Naive thymus-derived CD4-positive, alpha-beta T cell (primary cell): ENCODE measurements at regions not wholly inside any gene's neighbourhood (a gene's known extent, or its start where the extent isn't known, plus 50 kb on each side); places are given as distances from the start of the nearest gene placed in this dataset.

Source experiments
- ATAC-seq: fragments of 150-1000 bp; cut with Tn5 transposase; 2 replicates; pipeline ENCODE4 v1.10.0; 2021; ENCODE audit warnings: mild to moderate bottlenecking, moderate library complexity
- CTCF ChIA-PET: fragments of 350-600 bp; sonication (Branson Sonifier 250); formaldehyde crosslinking; loops from one replicate; lab custom pipeline; 2021; ENCODE audit warnings: antibody characterized with exemption; lab: Charles Lee
- POLR2A ChIA-PET: fragments of 350-600 bp; sonication (Branson Sonifier 250); formaldehyde crosslinking; loops from one replicate; lab custom pipeline; 2021; ENCODE audit warnings: antibody characterized with exemption, inconsistent platforms; lab: Charles Lee
- DNase-seq, 9 donors: peaks; one replicate each; pipeline versions ENCODE4 v3.0.0 to v3.0.0-alpha.2; 2020 to 2022; ENCODE audit warnings: mixed read lengths in 1 of 9
- H3K27ac ChIP-seq: one replicate; pipeline ENCODE4 v1.7.0; 2013; ENCODE audit warnings: mild to moderate bottlenecking, low read depth, low read length, moderate library complexity
- H3K27me3 ChIP-seq, 2 donors: one replicate each; pipeline ENCODE4 v1.7.0; 2013; ENCODE audit warnings: low read length in 2 of 2, mild to moderate bottlenecking in 2 of 2, moderate library complexity in 2 of 2; ENCODE audit not compliant: control insufficient read depth in 2 of 2, insufficient read depth in 2 of 2
- H3K36me3 ChIP-seq, 3 experiments: 1 replicate in 2 of 3; 2 replicates in 1 of 3; pipeline ENCODE4 v1.7.0; 2013; ENCODE audit warnings: low read length in 3 of 3, mild to moderate bottlenecking in 3 of 3, moderate library complexity in 1 of 3; ENCODE audit not compliant: insufficient read depth in 3 of 3, control insufficient read depth in 2 of 3
- H3K4me1 ChIP-seq, 2 donors: one replicate each; pipeline ENCODE4 v1.7.0; 2013; ENCODE audit warnings: low read length in 2 of 2, mild to moderate bottlenecking in 2 of 2, moderate library complexity in 1 of 2; ENCODE audit not compliant: control insufficient read depth in 2 of 2, insufficient read depth in 2 of 2
- H3K4me3 ChIP-seq: 2 replicates; pipeline ENCODE4 v1.7.0; 2013; ENCODE audit warnings: mild to moderate bottlenecking, low read length
- H3K9me3 ChIP-seq, 3 experiments: 1 replicate in 2 of 3; 2 replicates in 1 of 3; pipeline ENCODE4 v1.7.0; 2013; ENCODE audit warnings: low read length in 3 of 3; ENCODE audit not compliant: control insufficient read depth in 2 of 3
- H3K27ac Mint-ChIP-seq, 9 donors: one replicate each; pipeline ENCODE4 v1.8.0; 2020 to 2022; ENCODE audit warnings: mixed read lengths in 9 of 9, mild to moderate bottlenecking in 8 of 9, moderate library complexity in 5 of 9, inconsistent platforms in 2 of 9
- H3K27me3 Mint-ChIP-seq, 5 donors: one replicate each; pipeline ENCODE4 v1.8.0; 2021 to 2022; ENCODE audit warnings: mixed read lengths in 5 of 5, mild to moderate bottlenecking in 1 of 5
- H3K36me3 Mint-ChIP-seq, 5 donors: one replicate each; pipeline ENCODE4 v1.8.0; 2020 to 2022; ENCODE audit warnings: mixed read lengths in 5 of 5, mild to moderate bottlenecking in 3 of 5, inconsistent platforms in 1 of 5
- H3K4me1 Mint-ChIP-seq, 7 donors: one replicate each; pipeline ENCODE4 v1.8.0; 2020 to 2022; ENCODE audit warnings: mixed read lengths in 7 of 7, mild to moderate bottlenecking in 3 of 7, inconsistent platforms in 1 of 7
- H3K4me3 Mint-ChIP-seq, 10 donors: one replicate each; pipeline ENCODE4 v1.8.0; 2020 to 2022; ENCODE audit warnings: mild to moderate bottlenecking in 10 of 10, mixed read lengths in 10 of 10, moderate library complexity in 6 of 10, inconsistent platforms in 2 of 10
- H3K9me3 Mint-ChIP-seq, 11 donors: one replicate each; pipeline ENCODE4 v1.8.0; 2020 to 2022; ENCODE audit warnings: mixed read lengths in 11 of 11, mild to moderate bottlenecking in 4 of 11, inconsistent platforms in 1 of 11, moderate library complexity in 1 of 11
- intact Hi-C, 2 donors: fragments of 100-400 bp; cut with micrococcal nuclease; formaldehyde crosslinking; loops; one replicate each; pipeline ENCODE4 v1.15.1; 2023

- intact Hi-C loops: loop anchor here (1.0 to 5.0 kb wide), 4 partner anchors 17 to 42 kb away; no protein-coding TSS in a partner anchor
- Mint-ChIP-seq H3K27ac (peak overlapping the region in 6 of 9 donors; percentile 70 to 97 (median 85)), H3K27me3 (peaks cover 0 to 10% (median 0%) of the 10 kb centered on the region in 5 donors), H3K4me1 (peaks cover 36 to 73% (median 62%) of the 10 kb centered on the region in 7 donors), H3K9me3 (no peaks in the 10 kb centered on the region), H3K4me3 (peak overlapping the region; percentile 66 to 91 (median 82)), H3K36me3 (peaks cover 0 to 3% (median 0%) of the 10 kb centered on the region in 5 donors)
- ChIA-PET CTCF (interaction anchor here (1.0 to 1.2 kb wide), 3 partner anchors 14 to 34 kb away, joined by 3 to 4 read pairs (median 4); no protein-coding TSS in a partner anchor), POLR2A (interaction anchor here (0.7 to 3.5 kb wide), 8 partner anchors 10 to 58 kb away, joined by 3 to 46 read pairs (median 7); no protein-coding TSS in a partner anchor)
- Histone ChIP-seq H3K27me3 (no peaks in the 10 kb centered on the region), H3K36me3 (no peaks in the 10 kb centered on the region), H3K9me3 (no peaks in the 10 kb centered on the region), H3K4me1 (peaks cover 0 to 32% of the 10 kb centered on the region in 2 donors), H3K4me3 (peak overlapping the region; percentile 64), H3K27ac (peak overlapping the region; percentile 85)
- DNase-seq (peak in 3 of 9 donors; percentile 13 to 38 (median 26)), ATAC-seq (peak; percentile 7)
Observed at GRCh38 chr22:46070215-46070802, 80.0 kb upstream of the PPARA start.

DNA sequence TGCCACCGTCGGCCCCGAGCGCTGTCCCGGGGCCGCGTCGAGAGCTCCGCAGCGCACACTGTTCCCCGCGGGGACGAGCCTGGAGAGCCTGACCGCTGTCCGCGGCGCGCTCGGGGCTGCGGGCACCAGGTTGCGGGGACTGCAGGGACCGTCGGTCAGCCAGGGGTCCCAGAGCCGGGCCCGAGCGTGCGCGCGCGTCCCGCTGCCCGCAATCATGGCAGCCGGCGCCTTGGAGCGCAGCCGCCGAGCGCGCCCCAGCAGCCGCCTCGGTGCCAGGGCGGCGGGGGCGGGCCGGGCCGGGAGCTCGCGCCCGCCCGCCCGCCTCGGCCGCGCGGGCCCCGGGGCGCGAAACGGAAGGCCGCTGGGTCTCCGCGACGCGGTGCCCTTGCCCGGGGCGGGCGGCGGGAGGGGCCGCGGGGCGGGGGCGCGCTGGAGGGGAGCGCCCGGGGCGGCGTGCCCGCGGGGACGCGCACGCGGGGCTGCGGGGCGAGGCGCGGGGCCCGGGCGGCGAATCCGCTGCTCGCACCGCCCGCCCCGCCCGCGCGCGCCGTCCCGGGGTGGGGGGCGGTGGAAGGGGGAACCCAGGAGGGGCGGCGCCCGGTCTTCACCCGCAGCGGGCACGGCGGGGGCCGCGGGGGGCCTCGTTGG, 79.4 kb upstream of the PPARA start:
- Histone ChIP-seq H3K36me3 (peaks cover 0 to 2% (median 0%) of the 10 kb centered on the region in 3 experiments), H3K4me3 (peak overlapping the region; percentile 64), H3K27me3 (no peaks in the 10 kb centered on the region), H3K4me1 (peaks cover 0 to 37% of the 10 kb centered on the region in 2 donors), H3K9me3 (no peaks in the 10 kb centered on the region), H3K27ac (peak overlapping the region; percentile 85)
- Mint-ChIP-seq H3K4me1 (peaks cover 39 to 73% (median 66%) of the 10 kb centered on the region in 7 donors), H3K27me3 (peaks cover 0 to 10% (median 0%) of the 10 kb centered on the region in 5 donors), H3K4me3 (peak overlapping the region in 6 of 10 donors; percentile 74 to 91 (median 84)), H3K9me3 (no peaks in the 10 kb centered on the region), H3K36me3 (peaks cover 0 to 3% (median 0%) of the 10 kb centered on the region in 5 donors), H3K27ac (peak overlapping the region in 4 of 9 donors; percentile 57 to 76 (median 68))
- DNase-seq (peak; percentile 35 to 76 (median 54)), ATAC-seq (peak; percentile 75)
- ChIA-PET CTCF (interaction anchor here (1.0 to 1.1 kb wide), 2 partner anchors 14 to 19 kb away, joined by 3 to 4 read pairs; no protein-coding TSS in a partner anchor), POLR2A (interaction anchor here (0.7 to 3.5 kb wide), 8 partner anchors 11 to 59 kb away, joined by 3 to 46 read pairs (median 7); no protein-coding TSS in a partner anchor)
- intact Hi-C loops: loop anchor here (1.0 to 5.0 kb wide), 4 partner anchors 18 to 41 kb away; no protein-coding TSS in a partner anchor

GRCh38 chr22:46071451-46072109, 78.7 kb upstream of the PPARA start:
- no peaks in the 10 kb centered on the region for H3K9me3 Mint-ChIP-seq
- H3K36me3 ChIP-seq: peaks cover 0 to 6% (median 0%) of the 10 kb centered on the region in 3 experiments
- H3K4me1 Mint-ChIP-seq: peaks cover 42 to 73% (median 66%) of the 10 kb centered on the region in 7 donors
- H3K27ac ChIP-seq: peak overlapping the region; percentile 69
- H3K27me3 Mint-ChIP-seq: peaks cover 0 to 10% (median 0%) of the 10 kb centered on the region in 5 donors
- H3K4me3 ChIP-seq: peak overlapping the region; percentile 66
- H3K4me3 Mint-ChIP-seq: peak overlapping the region; percentile 82 to 90 (median 86)
- H3K27ac Mint-ChIP-seq: peak overlapping the region in 7 of 9 donors; percentile 57 to 90 (median 74)
- DNase-seq: peak in 8 of 9 donors; percentile 45 to 77 (median 66)
- ChIA-PET CTCF (no interaction called here), POLR2A (interaction anchor here (1.8 to 3.5 kb wide), 3 partner anchors 18 to 35 kb away, joined by 13 to 46 read pairs (median 29); no protein-coding TSS in a partner anchor)
- intact Hi-C loops: loop anchor here (2.0 to 5.0 kb wide), 3 partner anchors 27 to 41 kb away; no protein-coding TSS in a partner anchor
- H3K9me3 ChIP-seq: no peaks in the 10 kb centered on the region
- no peaks in the 10 kb centered on the region for H3K27me3 ChIP-seq
- peaks cover 0 to 5% (median 0%) of the 10 kb centered on the region in 5 donors for H3K36me3 Mint-ChIP-seq
- peak; percentile 44 for ATAC-seq
- H3K4me1 ChIP-seq: peaks cover 0 to 37% of the 10 kb centered on the region in 2 donors

- H3K36me3 Mint-ChIP-seq: peaks cover 0 to 5% (median 0%) of the 10 kb centered on the region in 5 donors
- CTCF ChIA-PET: interaction anchor here (0.7 to 1.5 kb wide), 4 partner anchors 24 to 79 kb away, joined by 3 to 5 read pairs (median 3); no protein-coding TSS in a partner anchor
- peak overlapping the region; percentile 66 for H3K4me3 ChIP-seq
Observed at GRCh38 chr22:46072110-46072881, 78.0 kb upstream of the PPARA start.

DNA sequence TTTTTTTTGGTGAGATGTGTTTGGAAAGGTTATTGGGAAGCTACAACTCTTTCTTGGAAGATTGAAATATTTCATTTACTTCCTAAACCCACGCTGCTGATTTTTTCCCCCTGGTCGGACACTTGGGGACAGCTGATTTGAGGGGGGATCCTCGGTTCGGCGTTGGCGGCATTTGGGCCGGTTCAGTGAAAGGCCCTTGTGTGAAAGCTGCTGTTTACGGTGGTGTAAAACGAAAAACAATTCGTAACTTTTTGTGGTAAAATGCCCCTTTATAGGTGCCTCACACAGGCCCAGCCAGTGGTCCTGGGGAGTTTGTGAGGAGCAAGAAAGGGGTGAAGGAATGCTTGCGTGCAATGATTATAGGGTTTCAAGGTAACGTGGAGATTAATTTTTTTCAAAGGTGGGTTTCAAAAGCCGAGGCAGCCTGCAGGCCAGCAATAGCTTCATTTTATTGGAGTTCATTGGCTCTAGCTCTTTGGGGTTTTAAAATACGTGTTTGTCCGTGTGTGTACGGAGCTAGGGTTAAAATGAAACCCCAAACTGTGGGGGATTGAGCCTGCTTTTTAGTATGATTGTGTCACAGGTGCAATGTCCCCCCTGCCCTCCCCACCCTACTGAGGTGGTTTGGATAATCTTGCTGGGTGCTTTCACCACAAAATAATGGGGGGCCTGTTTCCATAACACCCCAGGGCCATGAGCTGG, 77.2 kb upstream of the PPARA start:
- peaks cover 0 to 7% (median 0%) of the 10 kb centered on the region in 5 donors for H3K27me3 Mint-ChIP-seq
- intact Hi-C loops: loop anchor here in 1 of 2 donors (5.0 kb wide), 1 partner anchor 39 kb away; no protein-coding TSS in a partner anchor
- no peak for DNase-seq

More at GRCh38 chr22:46072110-46072881, 78.0 kb upstream of the PPARA start:
- Histone ChIP-seq H3K9me3 (no peaks in the 10 kb centered on the region), H3K27me3 (no peaks in the 10 kb centered on the region), H3K36me3 (peaks cover 0 to 6% (median 0%) of the 10 kb centered on the region in 3 experiments), H3K27ac (peak overlapping the region; percentile 58), H3K4me1 (peaks cover 0 to 37% of the 10 kb centered on the region in 2 donors)
- peak overlapping the region in 6 of 9 donors; percentile 53 to 74 (median 64) for H3K27ac Mint-ChIP-seq
- peaks cover 0 to 7% (median 0%) of the 10 kb centered on the region in 5 donors for H3K27me3 Mint-ChIP-seq
- POLR2A ChIA-PET: interaction anchor here (0.7 to 1.8 kb wide), 6 partner anchors 18 to 267 kb away, joined by 3 to 13 read pairs (median 4); no protein-coding TSS in a partner anchor
- intact Hi-C loops: loop anchor here in 1 of 2 donors (5.0 kb wide), 1 partner anchor 40 kb away; no protein-coding TSS in a partner anchor
- ATAC-seq (peak; percentile 20), DNase-seq (peak in 8 of 9 donors; percentile 17 to 78 (median 22))
- H3K4me3 Mint-ChIP-seq: peak overlapping the region; percentile 78 to 87 (median 86)
- H3K4me1 Mint-ChIP-seq: peaks cover 38 to 70% (median 64%) of the 10 kb centered on the region in 7 donors
- H3K9me3 Mint-ChIP-seq: no peaks in the 10 kb centered on the region

More for the DNA sequence above, 77.2 kb upstream of the PPARA start:
- H3K27me3 ChIP-seq: no peaks in the 10 kb centered on the region
- H3K9me3 ChIP-seq: no peaks in the 10 kb centered on the region
- H3K4me3 Mint-ChIP-seq: peak overlapping the region; percentile 65 to 87 (median 84)
- H3K4me1 ChIP-seq: peaks cover 0 to 37% of the 10 kb centered on the region in 2 donors
- no peaks in the 10 kb centered on the region for H3K9me3 Mint-ChIP-seq
- no peak for ATAC-seq
- peak overlapping the region in 6 of 9 donors; percentile 39 to 74 (median 65) for H3K27ac Mint-ChIP-seq
- peak overlapping the region; percentile 58 for H3K27ac ChIP-seq
- H3K36me3 Mint-ChIP-seq: peaks cover 0 to 5% (median 0%) of the 10 kb centered on the region in 5 donors
- H3K36me3 ChIP-seq: peaks cover 0 to 6% (median 0%) of the 10 kb centered on the region in 3 experiments
- CTCF ChIA-PET: interaction anchor here (0.7 to 1.5 kb wide), 6 partner anchors 23 to 79 kb away, joined by 3 to 5 read pairs (median 4); no protein-coding TSS in a partner anchor
- POLR2A ChIA-PET: interaction anchor here (0.6 to 1.8 kb wide), 7 partner anchors 19 to 908 kb away, joined by 3 to 13 read pairs (median 4); no protein-coding TSS in a partner anchor
- H3K4me1 Mint-ChIP-seq: peaks cover 38 to 69% (median 63%) of the 10 kb centered on the region in 7 donors
- peak overlapping the region; percentile 5 for H3K4me3 ChIP-seq
